H9 (cell line): ENCODE measurements at regions not wholly inside any gene's neighbourhood (a gene's known extent, or its start where the extent isn't known, plus 50 kb on each side); places are given as distances from the start of the nearest gene placed in this dataset.

ENCODE experiments used
- DNase-seq: peaks from one replicate; pipeline ENCODE4 v3.0.0-alpha.2; 2017
- H2AFZ ChIP-seq: one replicate; pipeline ENCODE4 v1.6.1; 2013; ENCODE audit warnings: mild to moderate bottlenecking, low read length, control low read depth, moderate library complexity
- H2AK5ac ChIP-seq: 2 replicates; pipeline ENCODE4 v1.6.1; 2013; ENCODE audit warnings: low read length, control low read depth, mixed read lengths; ENCODE audit not compliant: insufficient read length
- H2BK120ac ChIP-seq: one replicate; pipeline ENCODE4 v1.6.1; 2013; ENCODE audit warnings: low read depth, mild to moderate bottlenecking, low read length, control low read depth, inconsistent platforms; ENCODE audit not compliant: poor library complexity, severe bottlenecking
- H2BK12ac ChIP-seq: 2 replicates; pipeline ENCODE4 v1.6.1; 2013; ENCODE audit warnings: low read length, control low read depth, mixed read lengths, low read depth; ENCODE audit not compliant: insufficient read length
- H2BK15ac ChIP-seq: 2 replicates; pipeline ENCODE4 v1.6.1; 2013; ENCODE audit warnings: low read depth, low read length, control low read depth
- H2BK20ac ChIP-seq: one replicate; pipeline ENCODE4 v1.6.1; 2013; ENCODE audit warnings: low read depth, mild to moderate bottlenecking, low read length, control low read depth, inconsistent platforms; ENCODE audit not compliant: poor library complexity, severe bottlenecking
- H2BK5ac ChIP-seq: 2 replicates; pipeline ENCODE4 v1.6.1; 2013; ENCODE audit warnings: low read length, control low read depth, mixed read lengths; ENCODE audit not compliant: insufficient read length
- H3K14ac ChIP-seq: 2 replicates; pipeline ENCODE4 v1.6.1; 2013; ENCODE audit warnings: low read length, control low read depth; ENCODE audit not compliant: insufficient read depth
- H3K18ac ChIP-seq: 2 replicates; pipeline ENCODE4 v1.6.1; 2013; ENCODE audit warnings: low read depth, mild to moderate bottlenecking, mixed read lengths, low read length, control low read depth; ENCODE audit not compliant: insufficient read length
- H3K23ac ChIP-seq: 2 replicates; pipeline ENCODE4 v1.6.1; 2013; ENCODE audit warnings: low read length, control low read depth, mixed read lengths, low read depth; ENCODE audit not compliant: insufficient read length
- H3K23me2 ChIP-seq: 2 replicates; pipeline ENCODE4 v1.6.1; 2013; ENCODE audit warnings: low read depth, mild to moderate bottlenecking, mixed read lengths, low read length, control low read depth; ENCODE audit not compliant: insufficient read length, poor library complexity, severe bottlenecking
- H3K27ac ChIP-seq: 2 replicates; pipeline ENCODE4 v1.5.1; 2013; ENCODE audit warnings: low read length, control low read depth, mixed read lengths, low read depth; ENCODE audit not compliant: insufficient read length
- H3K27me3 ChIP-seq: 2 replicates; pipeline ENCODE4 v1.6.1; 2013; ENCODE audit warnings: low read length, control low read depth, inconsistent platforms; ENCODE audit not compliant: insufficient read depth
- H3K4ac ChIP-seq: 2 replicates; pipeline ENCODE4 v1.6.1; 2013; ENCODE audit warnings: low read depth, mild to moderate bottlenecking, control low read depth, inconsistent platforms, low read length, moderate library complexity
- H3K4me1 ChIP-seq: 2 replicates; pipeline ENCODE4 v1.6.1; 2013; ENCODE audit warnings: low read length, control low read depth, inconsistent platforms; ENCODE audit not compliant: insufficient read depth
- H3K4me2 ChIP-seq: 2 replicates; pipeline ENCODE4 v1.6.1; 2013; ENCODE audit warnings: low read length, control low read depth, mixed read lengths; ENCODE audit not compliant: insufficient read length, insufficient read depth
- H3K56ac ChIP-seq: 2 replicates; pipeline ENCODE4 v1.6.1; 2013; ENCODE audit warnings: low read depth, mild to moderate bottlenecking, mixed read lengths, low read length, control low read depth; ENCODE audit not compliant: insufficient read length
- H3K79me1 ChIP-seq: 2 replicates; pipeline ENCODE4 v1.6.1; 2013; ENCODE audit warnings: low read depth, mild to moderate bottlenecking, moderate library complexity, low read length, control low read depth, inconsistent platforms; ENCODE audit not compliant: insufficient read depth, poor library complexity, severe bottlenecking
- H3K79me2 ChIP-seq: 2 replicates; pipeline ENCODE4 v1.6.1; 2013; ENCODE audit warnings: low read length, control low read depth, inconsistent platforms; ENCODE audit not compliant: insufficient read depth
- H3K9ac ChIP-seq: 2 replicates; pipeline ENCODE4 v1.6.1; 2013; ENCODE audit warnings: low read length, control low read depth, mixed read lengths; ENCODE audit not compliant: insufficient read length; ENCODE audit errors: extremely low read depth
- H3K9me3 ChIP-seq: one replicate; pipeline ENCODE4 v1.6.1; 2013; ENCODE audit warnings: low read depth, low read length, inconsistent platforms; ENCODE audit not compliant: control insufficient read depth
- H3T11ph ChIP-seq: one replicate; pipeline ENCODE4 v1.6.1; 2013; ENCODE audit warnings: mild to moderate bottlenecking, low read length, control low read depth, inconsistent platforms
- H4K20me1 ChIP-seq: one replicate; pipeline ENCODE4 v1.6.1; 2013; ENCODE audit not compliant: control insufficient read depth, insufficient read length, insufficient read depth
- H4K5ac ChIP-seq: 2 replicates; pipeline ENCODE4 v1.6.1; 2013; ENCODE audit warnings: low read depth, mild to moderate bottlenecking, mixed read lengths, low read length, control low read depth; ENCODE audit not compliant: insufficient read length
- H4K8ac ChIP-seq: replicated peaks from 2 replicates; pipeline ENCODE4 v1.6.1; 2013; ENCODE audit warnings: low read length, control low read depth, mixed read lengths, low read depth; ENCODE audit not compliant: insufficient read length
- H4K91ac ChIP-seq: 2 replicates; pipeline ENCODE4 v1.6.1; 2013; ENCODE audit warnings: low read depth, mild to moderate bottlenecking, moderate library complexity, mixed read lengths, low read length, control low read depth; ENCODE audit not compliant: insufficient read length
- H3K27ac Mint-ChIP-seq, 3 experiments: 2 replicates in 2 of 3; 3 replicates in 1 of 3; pipeline ENCODE4 v1.8.0; 2020 to 2021; ENCODE audit warnings: mixed read lengths in 3 of 3, mild to moderate bottlenecking in 1 of 3, moderate library complexity in 1 of 3
- H3K27me3 Mint-ChIP-seq: 2 replicates; pipeline ENCODE4 v1.8.0; 2021; ENCODE audit warnings: low read depth, mild to moderate bottlenecking, moderate library complexity, mixed read lengths
- H3K36me3 Mint-ChIP-seq, 3 experiments: 2 replicates in 2 of 3; 3 replicates in 1 of 3; pipeline ENCODE4 v1.8.0; 2020 to 2021; ENCODE audit warnings: low read depth in 3 of 3, mixed read lengths in 3 of 3; ENCODE audit not compliant: insufficient read depth in 1 of 3
- H3K4me1 Mint-ChIP-seq, 2 experiments: 2 replicates each; pipeline ENCODE4 v1.8.0; 2020; ENCODE audit warnings: mixed read lengths in 2 of 2
- H3K4me3 Mint-ChIP-seq, 2 experiments: 2 replicates in 1 of 2; 3 replicates in 1 of 2; pipeline ENCODE4 v1.8.0; 2020 to 2021; ENCODE audit warnings: mild to moderate bottlenecking in 2 of 2, mixed read lengths in 2 of 2, moderate library complexity in 1 of 2
- H3K9me3 Mint-ChIP-seq, 2 experiments: 2 replicates in 1 of 2; 3 replicates in 1 of 2; pipeline ENCODE4 v1.8.0; 2020; ENCODE audit warnings: mild to moderate bottlenecking in 2 of 2, mixed read lengths in 2 of 2, moderate library complexity in 1 of 2
- CTCF ChIP-seq: fragments of 200-600 bp; sonication (generic); conservative IDR thresholded peaks from 3 replicates; pipeline ENCODE4 v1.8.0; 2021; ENCODE audit warnings: antibody characterized with exemption, mild to moderate bottlenecking
- WGBS: extraction: QIAGEN DNeasy Blood & Tissue Kit; methylation state at CpG from one replicate; pipeline ENCODE4 v1.1.7; 2013; ENCODE audit warnings: missing lambda C conversion rate, low lambda C conversion rate, mixed read lengths; ENCODE audit not compliant: insufficient read length; ENCODE audit errors: extremely low coverage; 5-methylcytosine and 5-hydroxymethylcytosine counted together

- Histone ChIP-seq H3T11ph (no peak overlapping the region), H4K8ac (no peak overlapping the region), H2BK5ac (no peak overlapping the region), H3K4me2 (no peak overlapping the region), H3K9ac (no peak overlapping the region), H3K56ac (no peak overlapping the region), H3K27me3 (no peaks in the 10 kb centered on the region), H2BK15ac (no peak overlapping the region), H3K23me2 (no peaks in the 10 kb centered on the region), H3K9me3 (no peaks in the 10 kb centered on the region), H3K14ac (no peak overlapping the region), H2BK120ac (no peak overlapping the region), H3K79me2 (no peaks in the 10 kb centered on the region), H4K20me1 (no peaks in the 10 kb centered on the region), H2AK5ac (no peak overlapping the region), H3K4ac (no peak overlapping the region), H3K23ac (no peak overlapping the region), H3K79me1 (no peaks in the 10 kb centered on the region), H2BK20ac (no peak overlapping the region), H3K4me1 (no peaks in the 10 kb centered on the region), H2BK12ac (no peak overlapping the region), H2AFZ (no peak overlapping the region), H4K5ac (no peak overlapping the region), H3K27ac (no peak overlapping the region), H3K18ac (no peak overlapping the region), H4K91ac (no peak overlapping the region)
- no peaks in the 10 kb centered on the region for H3K4me1 Mint-ChIP-seq
- no peaks in the 10 kb centered on the region for H3K9me3 Mint-ChIP-seq
- no peak for DNase-seq
- no CpG with 5 or more reads among the region's 1 CpG for WGBS
- no peak overlapping the region for H3K4me3 Mint-ChIP-seq
- no peaks in the 10 kb centered on the region for H3K36me3 Mint-ChIP-seq
- no peak for TF ChIP-seq CTCF
- no peaks in the 10 kb centered on the region; the same call in 1 of the 2 replicates for H3K27me3 Mint-ChIP-seq
- H3K27ac Mint-ChIP-seq: no peak overlapping the region
Measured at GRCh38 chr2:123153041-123153440, 872.0 kb upstream of the CNTNAP5 start.
